ENCODE measurements at regions not wholly inside any gene's neighbourhood (a gene's known extent, or its start where the extent isn't known, plus 50 kb on each side); places are given as distances from the start of the nearest gene placed in this dataset.
"Not testable (repeated sequence)": the region's sequence is repeated elsewhere in the genome, so short reads cannot be mapped to it uniquely, and the experiment has no call there.

- no peak for DNase-seq
These were observed 167.4 kb upstream of the HMGA2 start for GRCh38 chr12:65656891-65657351.

- DNase-seq, result no peak
These were observed 166.6 kb upstream of the HMGA2 start for GRCh38 chr12:65657635-65658034.

GRCh38 chr12:65658360-65658759 is 165.9 kb upstream of the HMGA2 start:
- no peak for DNase-seq

GRCh38 chr12:65659681-65660080 is 164.6 kb upstream of the HMGA2 start:
- DNase-seq, result no peak

DNA sequence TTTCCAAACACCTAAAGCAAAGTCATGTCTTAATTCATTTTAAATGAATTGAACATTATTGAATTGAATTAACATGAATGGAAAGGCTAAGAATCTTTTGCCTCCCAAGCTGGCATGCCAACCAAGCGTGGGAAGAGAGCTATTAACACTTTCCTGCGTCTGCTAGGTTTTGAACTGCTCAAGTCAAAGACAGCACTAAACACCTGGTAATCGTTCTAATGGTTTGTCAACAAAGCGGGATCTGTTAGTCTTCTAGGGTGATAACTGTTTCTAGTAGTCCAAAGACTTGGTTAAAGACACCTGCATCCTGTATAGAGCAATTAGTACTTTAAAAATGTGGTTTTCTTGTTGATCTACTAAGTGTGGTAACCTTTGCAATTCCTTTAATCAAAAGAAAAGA is 164.2 kb upstream of the HMGA2 start:
- no peak for DNase-seq

DNA sequence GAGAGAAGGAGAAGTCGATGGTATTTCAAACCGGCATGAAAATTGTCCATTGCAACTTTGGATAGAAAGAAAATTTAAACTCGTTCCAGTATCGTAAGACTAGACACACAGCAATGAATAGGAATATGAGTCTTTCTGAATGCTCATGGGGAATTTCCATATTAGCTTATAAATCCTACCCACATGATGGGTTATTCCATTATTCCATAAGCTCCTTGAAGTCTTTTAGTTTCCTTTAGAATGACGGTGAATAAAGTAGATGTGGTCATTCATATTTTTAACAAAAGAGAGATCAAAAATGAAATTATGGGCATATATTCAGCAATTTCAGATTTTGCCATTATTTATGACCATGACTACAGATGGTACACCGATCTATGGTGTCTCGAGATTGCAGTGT is 163.4 kb upstream of the HMGA2 start:
- DNase-seq, result no peak

DNA sequence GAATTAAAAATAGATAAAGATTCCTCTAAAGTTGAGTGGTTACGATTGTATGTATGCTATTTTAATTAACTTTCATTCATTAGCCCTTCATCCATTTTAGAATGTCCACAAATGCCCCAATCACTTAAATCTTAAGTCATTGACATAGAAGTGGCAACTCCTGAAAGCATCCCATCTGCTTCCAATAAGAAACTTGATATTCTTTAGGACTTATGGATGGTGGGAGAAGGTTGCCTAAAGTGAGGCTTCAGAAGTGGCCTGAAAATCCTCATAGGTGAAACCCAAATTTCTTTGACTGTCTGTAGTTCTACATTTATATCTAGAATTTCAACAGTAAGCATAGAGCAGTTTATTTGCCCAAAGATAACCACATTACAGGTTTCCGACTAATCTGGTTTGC is 161.7 kb upstream of the HMGA2 start:
- no peak for DNase-seq

GRCh38 chr12:65663097-65663496 is 161.2 kb upstream of the HMGA2 start:
- DNase-seq, result no peak

DNA sequence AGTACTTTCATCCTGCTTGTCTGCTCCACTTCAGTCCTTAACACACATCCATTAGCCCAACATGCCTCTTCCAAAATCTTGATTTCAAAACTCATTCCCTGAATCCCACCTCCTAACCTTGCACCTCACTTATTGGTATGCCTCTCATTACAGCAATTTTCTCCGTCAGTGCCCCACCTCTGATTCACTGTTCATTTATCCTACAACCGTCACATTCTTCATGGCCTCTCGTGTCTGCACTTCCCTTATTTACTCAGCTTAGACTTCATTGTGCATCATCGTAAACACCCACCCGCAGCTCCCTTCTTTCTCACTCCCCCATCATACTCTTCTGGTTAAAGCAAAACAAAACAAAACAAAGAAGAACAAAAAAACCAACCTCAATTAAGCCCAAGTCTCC is 160.6 kb upstream of the HMGA2 start:
- no peak for DNase-seq

GRCh38 chr12:65664715-65665250 is 159.5 kb upstream of the HMGA2 start:
- DNase-seq, result no peak

- DNase-seq, result no peak
These were observed 158.5 kb upstream of the HMGA2 start for GRCh38 chr12:65665817-65666216.

DNA sequence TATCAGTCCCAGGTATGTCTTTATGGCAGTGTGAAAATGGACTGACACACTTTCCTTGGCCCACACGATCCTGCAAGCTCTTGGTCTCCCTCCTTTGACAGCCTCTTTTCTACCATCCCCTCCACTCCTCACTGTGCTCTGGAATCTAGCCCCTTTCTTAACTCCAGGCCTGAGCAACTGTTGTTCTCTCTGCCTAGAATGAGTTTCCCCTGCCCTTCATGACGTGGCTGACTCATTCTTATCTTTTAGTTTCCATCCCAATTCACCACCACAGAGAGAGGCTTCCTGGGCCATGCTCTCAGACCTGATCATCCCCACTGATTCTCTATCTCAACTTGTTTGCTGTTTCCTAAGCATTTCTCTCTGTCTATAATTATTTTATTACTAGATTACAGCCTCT is 157.4 kb upstream of the HMGA2 start:
- no peak for DNase-seq

GRCh38 chr12:65667932-65668331 is 156.4 kb upstream of the HMGA2 start:
- DNase-seq, result no peak

GRCh38 chr12:65668981-65669695 is 155.1 kb upstream of the HMGA2 start:
- DNase-seq, result no peak

DNA sequence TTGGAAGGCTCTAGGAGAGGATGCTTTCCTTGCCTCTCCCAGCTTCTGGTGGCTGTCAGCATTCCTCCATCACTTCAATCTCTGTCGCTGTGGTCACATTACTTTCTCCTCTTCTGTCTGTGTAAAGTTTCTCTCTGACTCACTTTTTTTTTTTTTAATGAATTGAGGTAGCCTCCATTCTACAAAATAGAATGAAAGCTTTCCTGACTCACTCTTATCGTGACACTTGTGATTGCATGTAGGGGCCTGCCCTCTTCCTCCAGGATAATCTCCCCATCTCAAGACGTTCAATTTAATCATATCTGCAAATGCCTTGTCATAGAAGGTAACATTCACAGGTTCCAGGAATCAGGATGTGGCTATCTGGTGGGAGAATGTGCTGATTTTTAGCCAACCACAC is 153.5 kb upstream of the HMGA2 start:
- no peak for DNase-seq

GRCh38 chr12:65672441-65672840 is 151.8 kb upstream of the HMGA2 start:
- no peak for DNase-seq

DNA sequence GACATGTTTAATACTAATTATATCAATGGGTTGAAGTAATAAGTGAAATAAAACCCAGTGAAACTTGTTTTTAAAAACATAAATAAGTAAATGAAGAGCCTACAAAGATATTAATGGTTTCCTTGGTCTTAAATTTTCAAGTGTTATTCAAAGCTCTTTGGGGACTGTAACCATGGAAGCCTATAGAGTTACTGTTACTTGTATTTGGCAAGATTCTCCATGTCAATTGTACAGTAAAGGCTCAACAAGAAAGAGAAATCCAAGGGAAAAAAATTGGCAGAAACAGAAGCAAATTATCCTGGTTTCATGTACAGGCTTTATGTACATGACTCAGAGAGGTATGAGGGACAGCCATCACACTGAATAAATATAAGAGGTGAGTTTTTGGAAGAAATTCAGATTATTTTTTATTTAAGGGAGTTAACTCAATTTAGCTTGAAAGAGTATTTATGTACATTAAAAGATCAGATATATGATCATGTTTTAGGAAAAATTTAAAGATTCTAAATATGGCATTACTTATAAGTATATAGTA is 151.1 kb upstream of the HMGA2 start:
- no peak for DNase-seq

DNA sequence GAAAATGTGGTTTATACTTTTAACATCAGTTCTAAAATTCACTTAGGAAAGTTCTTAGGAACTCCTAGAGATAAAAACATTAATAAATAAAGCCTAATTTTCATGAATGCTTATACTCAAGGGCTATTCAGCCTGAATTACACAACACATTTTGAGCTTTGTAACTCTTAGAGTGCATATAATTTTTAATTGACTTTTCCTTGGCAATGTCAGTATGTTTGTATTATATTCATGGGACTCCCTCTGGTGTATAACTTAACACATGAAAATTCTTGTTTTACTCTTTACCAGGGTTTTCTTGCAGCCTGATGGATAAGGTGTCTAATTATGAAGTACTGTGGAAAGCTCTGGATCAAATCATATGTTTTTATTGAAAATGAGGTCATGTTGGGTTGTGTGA is 150.6 kb upstream of the HMGA2 start:
- no peak for DNase-seq

DNA sequence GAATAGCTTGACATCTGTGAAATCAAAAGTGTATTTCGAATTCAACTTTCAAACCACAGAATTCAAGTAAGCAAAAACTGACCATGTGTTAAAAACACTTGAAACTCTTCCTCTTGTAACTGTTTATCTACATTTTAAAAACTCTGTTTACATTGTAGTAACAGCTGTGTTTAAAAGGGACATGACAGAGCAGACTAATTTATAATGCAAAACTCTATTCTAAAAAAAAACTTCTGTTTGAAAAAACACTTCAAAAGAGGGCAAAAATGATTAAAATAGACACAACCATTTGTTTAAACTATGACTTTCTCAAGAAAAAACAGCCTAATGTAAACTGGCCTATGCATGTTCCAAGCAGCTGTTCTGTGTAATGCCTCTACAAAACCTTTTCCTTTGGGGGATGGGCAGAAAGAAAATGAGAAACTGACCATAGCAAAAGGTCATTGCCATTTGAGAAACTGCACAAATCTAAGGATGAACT is 149.1 kb upstream of the HMGA2 start:
- no peak for DNase-seq

DNA sequence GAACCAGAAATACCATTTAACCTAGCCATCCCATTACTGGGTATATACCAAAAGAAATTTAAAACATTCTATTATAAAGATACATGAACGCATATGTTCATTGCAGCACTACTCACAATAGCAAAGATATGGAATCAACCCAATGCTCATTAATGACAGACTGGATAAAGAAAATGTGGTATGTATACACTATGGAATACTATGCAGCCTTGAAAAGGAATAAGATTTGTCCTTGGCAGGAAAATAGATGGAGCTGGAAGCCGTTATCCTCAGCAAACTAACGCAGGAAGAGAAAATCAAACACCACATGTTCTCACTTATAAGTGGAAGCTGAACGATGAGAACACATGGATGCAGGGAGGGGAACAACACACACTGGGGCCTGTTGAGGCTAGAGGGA is 146.1 kb upstream of the HMGA2 start:
- not testable (repeated sequence) for DNase-seq

GRCh38 chr12:65681226-65681625 is 143.1 kb upstream of the HMGA2 start:
- DNase-seq, result no peak

- no peak for DNase-seq
These were observed 142.2 kb upstream of the HMGA2 start for GRCh38 chr12:65682112-65682511.

- DNase-seq, result no peak
These were observed 139.4 kb upstream of the HMGA2 start for GRCh38 chr12:65684906-65685305.

DNA sequence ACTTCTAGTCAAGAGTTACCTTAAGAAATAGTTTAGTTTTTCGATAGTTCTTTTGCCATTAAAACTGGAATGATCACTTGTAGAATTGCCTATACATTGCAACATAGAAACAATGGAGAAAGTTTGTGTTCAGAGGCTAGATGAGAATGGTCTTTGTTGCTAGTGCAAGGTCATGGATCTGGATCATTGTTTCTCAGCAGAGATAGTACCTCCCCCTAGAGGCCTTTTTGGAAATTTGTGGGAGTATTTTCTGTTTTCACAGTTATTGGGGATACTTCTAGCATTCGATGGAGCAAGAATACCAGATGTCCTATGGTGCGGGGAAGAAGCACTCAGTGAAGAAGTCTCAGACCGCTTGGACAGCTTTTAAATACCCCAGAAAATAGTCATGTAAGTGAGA is 138.8 kb upstream of the HMGA2 start:
- no peak for DNase-seq

DNA sequence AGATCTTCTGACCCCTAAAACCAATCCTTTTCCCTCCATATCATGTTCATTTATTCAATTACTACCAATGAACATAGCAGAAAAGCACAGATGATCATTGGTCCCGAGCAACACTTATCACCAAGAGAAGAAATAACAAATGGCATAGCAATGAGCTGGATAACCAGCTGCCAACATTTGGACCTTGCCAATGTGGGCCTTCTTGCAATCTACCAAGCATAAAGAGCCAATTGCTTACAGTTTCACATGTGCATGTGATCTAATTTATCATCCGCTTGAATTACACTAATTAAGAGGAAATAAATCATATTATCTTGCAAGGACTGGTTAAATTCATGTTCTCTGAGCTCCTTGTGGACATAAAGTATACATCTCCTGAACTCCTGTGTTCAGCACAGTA is 134.8 kb upstream of the HMGA2 start:
- DNase-seq, result no peak
